GM20000 (cell line): ENCODE measurements at regions not wholly inside any gene's neighbourhood (a gene's known extent, or its start where the extent isn't known, plus 50 kb on each side); places are given as distances from the start of the nearest gene placed in this dataset.

Source experiments
- DNase-seq: peaks from one replicate; pipeline ENCODE4 v3.0.0; 2012; ENCODE audit warnings: low spot score
- CTCF ChIP-seq: IDR thresholded peaks from 2 replicates; pipeline ENCODE4 v1.5.1; 2012; ENCODE audit warnings: mild to moderate bottlenecking, control low read depth; ENCODE audit errors: extremely low read depth, missing control alignments

GRCh38 chr9:115877852-115878438, 275.6 kb upstream of the PAPPA start:
- DNase-seq = no peak

DNA sequence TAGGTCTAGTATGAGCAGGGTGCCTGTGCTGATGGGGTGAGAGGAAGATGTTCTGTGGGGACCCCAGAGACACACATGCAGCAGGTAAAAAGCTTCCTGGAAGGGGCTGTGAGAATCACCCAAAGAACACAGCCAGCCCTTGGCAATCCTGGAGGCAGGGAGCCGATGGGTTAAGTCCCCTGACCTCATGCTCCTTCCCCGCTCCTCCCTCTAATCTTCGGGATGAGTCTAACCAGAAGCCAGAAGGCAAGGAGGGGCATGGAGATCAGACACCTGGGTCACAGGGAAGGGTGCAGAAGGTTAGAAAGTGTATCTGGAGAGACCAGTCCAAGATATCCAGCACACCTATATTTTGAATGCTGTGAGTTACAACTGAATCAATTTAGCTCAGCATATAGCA, 274.1 kb upstream of the PAPPA start:
- TF ChIP-seq CTCF = no peak
- DNase-seq = no peak

More at GRCh38 chr9:115877852-115878438, 275.6 kb upstream of the PAPPA start:
- TF ChIP-seq CTCF = no peak

DNA sequence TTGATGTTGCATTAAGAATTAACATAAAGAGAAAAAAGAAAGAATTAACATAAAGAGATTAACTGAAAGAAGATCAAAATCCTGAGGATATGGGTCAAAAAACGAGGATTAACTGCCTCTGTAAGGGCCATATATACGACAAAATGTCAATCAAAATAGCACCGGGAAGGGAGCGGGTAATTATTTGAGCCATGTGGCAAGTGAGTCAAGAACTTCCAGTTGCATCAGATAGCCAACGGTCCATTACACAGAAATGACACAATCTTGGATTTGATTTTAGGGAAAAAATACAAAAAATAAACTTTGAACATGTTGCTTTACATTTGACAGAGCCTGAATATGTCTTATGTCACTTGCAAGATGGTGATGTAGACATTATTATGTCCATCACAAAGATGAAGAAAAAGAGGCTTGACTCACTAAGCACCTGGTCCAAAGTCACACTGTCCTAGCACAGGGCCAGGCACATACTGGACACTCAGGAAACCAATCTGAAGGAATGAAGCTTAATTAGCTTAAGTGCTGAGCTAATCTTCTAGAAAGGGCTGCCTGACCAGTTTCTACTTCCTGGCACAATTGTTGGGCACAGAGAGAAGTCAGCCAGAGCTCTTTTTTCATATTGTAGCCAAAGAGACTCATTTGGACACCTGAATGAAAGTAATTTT, 273.2 kb upstream of the PAPPA start:
- TF ChIP-seq CTCF = no peak
- DNase-seq = no peak

DNA sequence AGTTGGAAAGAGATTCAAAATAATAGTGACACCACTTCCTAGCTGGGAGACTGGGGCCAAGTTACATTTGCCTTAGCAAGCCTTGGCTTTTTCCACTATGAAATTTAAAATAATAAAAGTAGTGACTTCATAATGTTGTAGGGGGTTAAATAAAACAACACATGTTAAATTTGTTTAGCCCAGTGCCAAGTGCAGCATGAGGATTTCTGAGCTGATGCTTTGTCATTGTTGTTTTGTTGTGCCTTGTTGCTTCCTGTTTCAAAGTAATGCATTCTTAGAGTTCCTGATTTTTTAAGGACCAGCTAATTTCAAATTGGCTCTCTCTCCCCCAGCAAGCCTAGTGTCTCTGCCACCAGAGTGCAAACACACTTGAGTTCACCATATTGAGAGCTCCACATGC, 270.7 kb upstream of the PAPPA start:
- TF ChIP-seq CTCF = no peak

DNA sequence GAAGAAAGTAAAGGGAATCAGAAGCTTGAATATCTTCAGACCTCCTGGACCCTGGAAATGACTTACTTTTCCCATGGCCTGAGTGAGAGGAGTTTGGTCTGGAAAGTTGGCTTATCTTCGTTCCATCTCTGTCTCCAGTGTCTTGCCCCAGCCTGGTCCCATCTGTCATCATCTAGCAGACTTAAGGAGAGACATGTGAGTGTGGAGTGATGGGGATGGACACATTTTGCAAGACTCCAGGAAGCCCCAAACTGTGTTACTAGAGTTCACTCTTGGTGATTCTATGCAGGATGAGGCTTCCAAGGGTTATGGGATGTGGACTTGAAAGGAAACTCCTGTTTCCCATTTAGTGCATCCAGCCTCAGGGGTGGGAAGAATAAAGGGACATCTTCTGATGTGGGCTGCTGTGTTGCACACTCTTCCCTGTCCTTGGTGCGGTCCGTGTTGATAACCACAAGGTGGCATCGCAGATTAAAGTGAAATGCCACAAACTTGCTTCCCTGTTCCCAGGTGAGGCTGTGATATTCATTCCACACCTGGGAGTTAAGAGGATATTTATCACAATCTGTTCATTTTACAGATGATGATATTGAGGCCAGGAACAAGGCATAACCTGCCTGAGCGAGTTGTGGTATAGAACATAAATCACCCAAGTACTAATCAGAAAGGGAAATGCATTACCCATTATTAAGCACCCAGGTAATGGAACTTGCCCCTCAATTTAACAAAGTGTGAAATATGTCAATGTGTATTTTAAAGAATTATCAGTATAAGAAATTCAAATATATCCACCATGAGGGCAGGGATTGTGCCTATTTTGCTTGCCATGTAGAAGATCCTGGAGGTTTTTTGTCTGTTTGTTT, 269.9 kb upstream of the PAPPA start:
- DNase-seq = no peak
- peak; percentile 11 for TF ChIP-seq CTCF

More for the DNA sequence above, 270.7 kb upstream of the PAPPA start:
- no peak for DNase-seq

DNA sequence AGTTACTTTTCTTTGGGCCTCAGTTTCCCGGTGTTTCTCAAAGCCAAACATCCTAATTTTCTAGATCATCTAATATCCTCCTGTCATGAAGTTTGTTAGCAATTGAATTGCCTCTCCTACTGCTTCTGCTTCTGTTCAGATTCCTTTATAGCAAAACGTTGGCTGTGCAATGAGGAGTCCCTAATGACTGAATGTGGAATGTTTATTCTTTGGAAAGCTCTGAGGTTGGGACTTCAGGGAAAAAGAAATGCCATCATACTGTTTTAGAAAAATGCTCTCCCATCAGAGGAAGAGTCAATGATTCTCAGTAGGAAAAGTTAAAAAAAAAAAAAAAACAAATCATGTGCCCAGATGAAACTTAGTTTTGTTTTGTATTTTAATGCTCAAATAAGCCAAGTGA, 268.7 kb upstream of the PAPPA start:
- TF ChIP-seq CTCF = no peak
- no peak for DNase-seq

GRCh38 chr9:115888131-115888530, 265.5 kb upstream of the PAPPA start:
- no peak for DNase-seq
- no peak for TF ChIP-seq CTCF
